Osteoblast (primary cell): ENCODE measurements at regions not wholly inside any gene's neighbourhood (a gene's known extent, or its start where the extent isn't known, plus 50 kb on each side); places are given as distances from the start of the nearest gene placed in this dataset.

Source experiments
- DNase-seq: peaks from one replicate; pipeline ENCODE4 v3.0.0; 2011; ENCODE audit warnings: low spot score, mixed read lengths; ENCODE audit not compliant: insufficient read length; ENCODE audit errors: missing footprints
- H2AFZ ChIP-seq: 2 replicates; pipeline ENCODE4 v1.6.0; 2011; ENCODE audit warnings: mild to moderate bottlenecking, low read length
- H3K27ac ChIP-seq: 2 replicates; pipeline ENCODE4 v1.5.1; 2011; ENCODE audit warnings: mild to moderate bottlenecking, low read depth, low read length, moderate library complexity
- H3K27me3 ChIP-seq: 2 replicates; pipeline ENCODE4 v1.6.0; 2012; ENCODE audit warnings: mild to moderate bottlenecking, control low read depth, inconsistent platforms, low read length, moderate library complexity; ENCODE audit not compliant: insufficient read depth
- H3K36me3 ChIP-seq: 2 replicates; pipeline ENCODE4 v1.5.1; 2011; ENCODE audit warnings: mild to moderate bottlenecking, low read length, control low read depth, moderate library complexity; ENCODE audit not compliant: insufficient read depth
- H3K4me1 ChIP-seq: 2 replicates; pipeline ENCODE4 v1.5.1; 2011; ENCODE audit warnings: mild to moderate bottlenecking, low read length, control low read depth, moderate library complexity; ENCODE audit not compliant: insufficient read depth
- H3K4me2 ChIP-seq: 2 replicates; pipeline ENCODE4 v1.6.0; 2011; ENCODE audit warnings: mild to moderate bottlenecking, low read length; ENCODE audit not compliant: insufficient read depth
- H3K4me3 ChIP-seq: fragments of 200-600 bp; sonication (generic); 3 replicates; pipeline ENCODE4 v1.5.1; 2012; ENCODE audit warnings: mild to moderate bottlenecking, low read length, inconsistent platforms; ENCODE audit not compliant: insufficient read depth
- H3K79me2 ChIP-seq: 2 replicates; pipeline ENCODE4 v1.6.0; 2012; ENCODE audit warnings: mild to moderate bottlenecking, low read length, control low read depth, inconsistent platforms; ENCODE audit not compliant: insufficient read depth
- H3K9me3 ChIP-seq: 2 replicates; pipeline ENCODE4 v1.5.1; 2011; ENCODE audit warnings: low read depth, low read length, control low read depth
- H4K20me1 ChIP-seq: 2 replicates; pipeline ENCODE4 v1.6.0; 2012; ENCODE audit warnings: mild to moderate bottlenecking, low read length, control low read depth; ENCODE audit not compliant: insufficient read depth
- TF ChIP-seq, protein P1 (sequence below): IDR thresholded peaks from 2 replicates; pipeline ENCODE4 v1.5.1; 2011; ENCODE audit warnings: mild to moderate bottlenecking, low read depth, low read length, moderate library complexity; ENCODE audit errors: extremely low read depth

- Histone ChIP-seq H4K20me1 (no peaks in the 10 kb centered on the region), H3K27me3 (no peaks in the 10 kb centered on the region), H3K9me3 (no peaks in the 10 kb centered on the region), H3K79me2 (no peaks in the 10 kb centered on the region), H2AFZ (no peak overlapping the region), H3K4me1 (peaks cover 6% of the 10 kb centered on the region), H3K4me2 (no peak overlapping the region), H3K36me3 (no peaks in the 10 kb centered on the region), H3K27ac (no peak overlapping the region), H3K4me3 (no peak overlapping the region)
- TF ChIP-seq, protein P1, sequence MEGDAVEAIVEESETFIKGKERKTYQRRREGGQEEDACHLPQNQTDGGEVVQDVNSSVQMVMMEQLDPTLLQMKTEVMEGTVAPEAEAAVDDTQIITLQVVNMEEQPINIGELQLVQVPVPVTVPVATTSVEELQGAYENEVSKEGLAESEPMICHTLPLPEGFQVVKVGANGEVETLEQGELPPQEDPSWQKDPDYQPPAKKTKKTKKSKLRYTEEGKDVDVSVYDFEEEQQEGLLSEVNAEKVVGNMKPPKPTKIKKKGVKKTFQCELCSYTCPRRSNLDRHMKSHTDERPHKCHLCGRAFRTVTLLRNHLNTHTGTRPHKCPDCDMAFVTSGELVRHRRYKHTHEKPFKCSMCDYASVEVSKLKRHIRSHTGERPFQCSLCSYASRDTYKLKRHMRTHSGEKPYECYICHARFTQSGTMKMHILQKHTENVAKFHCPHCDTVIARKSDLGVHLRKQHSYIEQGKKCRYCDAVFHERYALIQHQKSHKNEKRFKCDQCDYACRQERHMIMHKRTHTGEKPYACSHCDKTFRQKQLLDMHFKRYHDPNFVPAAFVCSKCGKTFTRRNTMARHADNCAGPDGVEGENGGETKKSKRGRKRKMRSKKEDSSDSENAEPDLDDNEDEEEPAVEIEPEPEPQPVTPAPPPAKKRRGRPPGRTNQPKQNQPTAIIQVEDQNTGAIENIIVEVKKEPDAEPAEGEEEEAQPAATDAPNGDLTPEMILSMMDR = no peak
- no peak for DNase-seq
Observed at GRCh38 chr3:8213286-8213685, 288.3 kb upstream of the LMCD1 start.

GRCh38 chr3:8215821-8216220 is 285.8 kb upstream of the LMCD1 start:
- H3K27ac ChIP-seq = no peak overlapping the region
- TF ChIP-seq, protein P1 = no peak
- no peak for DNase-seq
- H2AFZ ChIP-seq = no peak overlapping the region
- peaks cover 6% of the 10 kb centered on the region for H3K4me1 ChIP-seq
- H3K27me3 ChIP-seq = no peaks in the 10 kb centered on the region
- H3K4me3 ChIP-seq = no peak overlapping the region
- no peaks in the 10 kb centered on the region for H4K20me1 ChIP-seq
- no peak overlapping the region for H3K4me2 ChIP-seq
- H3K9me3 ChIP-seq = no peaks in the 10 kb centered on the region
- no peaks in the 10 kb centered on the region for H3K79me2 ChIP-seq
- no peaks in the 10 kb centered on the region for H3K36me3 ChIP-seq

- Histone ChIP-seq H3K27me3 (no peaks in the 10 kb centered on the region), H3K36me3 (no peaks in the 10 kb centered on the region), H4K20me1 (no peaks in the 10 kb centered on the region), H2AFZ (no peak overlapping the region), H3K9me3 (no peaks in the 10 kb centered on the region), H3K79me2 (no peaks in the 10 kb centered on the region), H3K4me3 (no peak overlapping the region), H3K27ac (no peak overlapping the region), H3K4me2 (no peak overlapping the region), H3K4me1 (no peaks in the 10 kb centered on the region)
- TF ChIP-seq, protein P1 = no peak
- DNase-seq = no peak
Observed at GRCh38 chr3:8218353-8218940, 283.2 kb upstream of the LMCD1 start.

GRCh38 chr3:8220291-8220690 is 281.3 kb upstream of the LMCD1 start:
- H3K79me2 ChIP-seq = no peaks in the 10 kb centered on the region
- no peak overlapping the region for H2AFZ ChIP-seq
- H3K4me3 ChIP-seq = no peak overlapping the region
- TF ChIP-seq, protein P1 = no peak
- no peak overlapping the region for H3K27ac ChIP-seq
- no peaks in the 10 kb centered on the region for H3K36me3 ChIP-seq
- H3K9me3 ChIP-seq = no peaks in the 10 kb centered on the region
- H3K27me3 ChIP-seq = no peaks in the 10 kb centered on the region
- DNase-seq = no peak
- H3K4me1 ChIP-seq = no peaks in the 10 kb centered on the region
- H4K20me1 ChIP-seq = no peaks in the 10 kb centered on the region
- H3K4me2 ChIP-seq = no peak overlapping the region
